ENCODE measurements at regions not wholly inside any gene's neighbourhood (a gene's known extent, or its start where the extent isn't known, plus 50 kb on each side); places are given as distances from the start of the nearest gene placed in this dataset.
A peak's percentile ranks its signal among the peaks of the same experiment; 100 is the strongest.

- Histone ChIP-seq H3K9ac (ENCODE audit: low read depth in 2 of 2, low read length in 2 of 2) (no peak overlapping the region), H3K27me3 (no peaks in the 10 kb centered on the region), H3K4me3 (no peak overlapping the region), H3K4me1 (no peaks in the 10 kb centered on the region), H3K9me3 (no peaks in the 10 kb centered on the region), H3K27ac (no peak overlapping the region), H3K36me3 (no peaks in the 10 kb centered on the region)
- intact Hi-C loops (cut with DNase I), result no loop called here
- DNase-seq, result no peak
- TF ChIP-seq, protein P1, sequence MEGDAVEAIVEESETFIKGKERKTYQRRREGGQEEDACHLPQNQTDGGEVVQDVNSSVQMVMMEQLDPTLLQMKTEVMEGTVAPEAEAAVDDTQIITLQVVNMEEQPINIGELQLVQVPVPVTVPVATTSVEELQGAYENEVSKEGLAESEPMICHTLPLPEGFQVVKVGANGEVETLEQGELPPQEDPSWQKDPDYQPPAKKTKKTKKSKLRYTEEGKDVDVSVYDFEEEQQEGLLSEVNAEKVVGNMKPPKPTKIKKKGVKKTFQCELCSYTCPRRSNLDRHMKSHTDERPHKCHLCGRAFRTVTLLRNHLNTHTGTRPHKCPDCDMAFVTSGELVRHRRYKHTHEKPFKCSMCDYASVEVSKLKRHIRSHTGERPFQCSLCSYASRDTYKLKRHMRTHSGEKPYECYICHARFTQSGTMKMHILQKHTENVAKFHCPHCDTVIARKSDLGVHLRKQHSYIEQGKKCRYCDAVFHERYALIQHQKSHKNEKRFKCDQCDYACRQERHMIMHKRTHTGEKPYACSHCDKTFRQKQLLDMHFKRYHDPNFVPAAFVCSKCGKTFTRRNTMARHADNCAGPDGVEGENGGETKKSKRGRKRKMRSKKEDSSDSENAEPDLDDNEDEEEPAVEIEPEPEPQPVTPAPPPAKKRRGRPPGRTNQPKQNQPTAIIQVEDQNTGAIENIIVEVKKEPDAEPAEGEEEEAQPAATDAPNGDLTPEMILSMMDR (IDR thresholded peaks at IDR 0.05), result no peak
Measured at GRCh38 chr2:81282151-81282769, 977.7 kb upstream of the LRRTM1 start.

- no peak overlapping the region for H3K4me3 ChIP-seq
- intact Hi-C loops (cut with DNase I), result no loop called here
- no peaks in the 10 kb centered on the region for H3K27me3 ChIP-seq
- TF ChIP-seq, protein P1 (IDR thresholded peaks at IDR 0.05), result no peak
- no peaks in the 10 kb centered on the region for H3K36me3 ChIP-seq
- no peak overlapping the region for H3K27ac ChIP-seq
- no peaks in the 10 kb centered on the region for H3K4me1 ChIP-seq
- no peaks in the 10 kb centered on the region for H3K9me3 ChIP-seq
- DNase-seq, result no peak
- no peak overlapping the region for H3K9ac ChIP-seq (ENCODE audit: low read depth in 2 of 2, low read length in 2 of 2)
Measured at GRCh38 chr2:81276595-81276994, 972.0 kb upstream of the LRRTM1 start.

DNA sequence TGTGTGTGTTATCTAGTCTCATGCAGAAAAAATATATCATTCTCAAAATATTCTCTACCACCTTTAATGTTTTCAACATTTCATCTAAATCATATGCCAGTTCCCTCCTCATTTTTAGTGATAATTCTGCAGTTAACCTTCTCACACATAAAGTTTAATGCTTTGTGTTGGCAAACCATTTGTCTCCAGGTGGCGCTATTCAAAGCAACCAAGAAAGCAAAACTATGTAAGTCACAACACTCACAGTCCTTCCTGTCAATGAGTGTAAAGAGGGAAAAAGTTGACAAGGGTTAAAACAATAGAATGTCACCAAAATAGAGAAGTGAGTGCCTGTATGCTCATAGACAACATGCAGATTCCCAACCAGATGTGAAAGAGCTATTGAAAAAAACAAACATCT, 961.6 kb upstream of the LRRTM1 start:
- TF ChIP-seq, protein P1 (IDR thresholded peaks at IDR 0.05), result no peak
- no peaks in the 10 kb centered on the region for H3K9me3 ChIP-seq
- peak; percentile 15 for DNase-seq
- H3K27me3 ChIP-seq, result no peaks in the 10 kb centered on the region
- intact Hi-C loops (cut with DNase I), result no loop called here
- H3K4me3 ChIP-seq, result no peak overlapping the region
- no peak overlapping the region for H3K9ac ChIP-seq (ENCODE audit: low read depth in 2 of 2, low read length in 2 of 2)
- no peak overlapping the region for H3K27ac ChIP-seq
- no peaks in the 10 kb centered on the region for H3K4me1 ChIP-seq
- no peaks in the 10 kb centered on the region for H3K36me3 ChIP-seq

- Histone ChIP-seq H3K27ac (no peak overlapping the region), H3K27me3 (no peaks in the 10 kb centered on the region), H3K9ac (ENCODE audit: low read depth in 2 of 2, low read length in 2 of 2) (no peak overlapping the region), H3K4me3 (no peak overlapping the region), H3K36me3 (no peaks in the 10 kb centered on the region), H3K9me3 (no peaks in the 10 kb centered on the region), H3K4me1 (no peaks in the 10 kb centered on the region)
- TF ChIP-seq, protein P1 (IDR thresholded peaks at IDR 0.05), result no peak
- DNase-seq, result no peak
- intact Hi-C loops (cut with DNase I), result no loop called here
Measured at GRCh38 chr2:81263989-81264388, 959.4 kb upstream of the LRRTM1 start.

GRCh38 chr2:81260320-81260719, 955.8 kb upstream of the LRRTM1 start:
- H3K36me3 ChIP-seq, result no peaks in the 10 kb centered on the region
- no peak for DNase-seq
- H3K4me1 ChIP-seq, result no peaks in the 10 kb centered on the region
- H3K27ac ChIP-seq, result no peak overlapping the region
- H3K9ac ChIP-seq (ENCODE audit: low read depth in 2 of 2, low read length in 2 of 2), result no peak overlapping the region
- H3K9me3 ChIP-seq, result no peaks in the 10 kb centered on the region
- H3K4me3 ChIP-seq, result no peak overlapping the region
- no peaks in the 10 kb centered on the region for H3K27me3 ChIP-seq
- TF ChIP-seq, protein P1 (IDR thresholded peaks at IDR 0.05), result no peak
- intact Hi-C loops (cut with DNase I), result no loop called here
